Erythroblast (primary cell): ENCODE measurements at regions not wholly inside any gene's neighbourhood (a gene's known extent, or its start where the extent isn't known, plus 50 kb on each side); places are given as distances from the start of the nearest gene placed in this dataset.
A peak's percentile ranks its signal among the peaks of the same experiment; 100 is the strongest.

ENCODE experiments used
- DNase-seq, 2 experiments: peaks; one replicate each; lab custom pipeline; 2025; lab: John Stamatoyannopoulos, UW
- GATA1 ChIP-seq: IDR thresholded peaks from 2 replicates; pipeline ENCODE4 v1.6.1; 2011; ENCODE audit warnings: low read depth, mild to moderate bottlenecking, control low read depth, low read length, moderate library complexity
- POLR2A ChIP-seq: IDR thresholded peaks from 2 replicates; pipeline ENCODE4 v1.6.1; 2011; ENCODE audit warnings: mild to moderate bottlenecking, low read length

GRCh38 chr4:171035909-171036308, 777.3 kb upstream of the GALNTL6 start:
- DNase-seq = no peak
- TF ChIP-seq POLR2A = no peak
- no peak for TF ChIP-seq GATA1

- no peak for DNase-seq
- no peak for TF ChIP-seq POLR2A
- no peak for TF ChIP-seq GATA1
Observed at GRCh38 chr4:171031338-171031737, 781.9 kb upstream of the GALNTL6 start.

- DNase-seq = no peak
- TF ChIP-seq POLR2A (no peak), GATA1 (no peak)
Observed at GRCh38 chr4:171025776-171026175, 787.4 kb upstream of the GALNTL6 start.

- no peak for DNase-seq
- no peak for TF ChIP-seq GATA1
- no peak for TF ChIP-seq POLR2A
Observed at GRCh38 chr4:171025343-171025742, 787.9 kb upstream of the GALNTL6 start.

GRCh38 chr4:171024720-171025303, 788.4 kb upstream of the GALNTL6 start:
- TF ChIP-seq GATA1 = no peak
- no peak for TF ChIP-seq POLR2A
- no peak for DNase-seq

- no peak for DNase-seq
- TF ChIP-seq GATA1 (no peak), POLR2A (no peak)
Observed at GRCh38 chr4:171022824-171023230, 790.4 kb upstream of the GALNTL6 start.

GRCh38 chr4:171017593-171017992, 795.6 kb upstream of the GALNTL6 start:
- TF ChIP-seq POLR2A (no peak), GATA1 (no peak)
- DNase-seq = no peak

- DNase-seq = no peak
- TF ChIP-seq POLR2A (no peak), GATA1 (no peak)
Observed at GRCh38 chr4:171016145-171016544, 797.1 kb upstream of the GALNTL6 start.

GRCh38 chr4:171015441-171015840, 797.8 kb upstream of the GALNTL6 start:
- TF ChIP-seq POLR2A (no peak), GATA1 (no peak)
- no peak for DNase-seq

GRCh38 chr4:171007618-171008390, 805.4 kb upstream of the GALNTL6 start:
- DNase-seq = no peak
- TF ChIP-seq GATA1 = no peak

- DNase-seq = no peak
Observed at GRCh38 chr4:171002246-171002645, 811.0 kb upstream of the GALNTL6 start.

GRCh38 chr4:170990989-170991589, 822.1 kb upstream of the GALNTL6 start:
- DNase-seq = peak; percentile 24 to 32

More at GRCh38 chr4:171002246-171002645, 811.0 kb upstream of the GALNTL6 start:
- TF ChIP-seq POLR2A (no peak), GATA1 (no peak)

GRCh38 chr4:170988446-170988845, 824.8 kb upstream of the GALNTL6 start:
- no peak for TF ChIP-seq GATA1

More at GRCh38 chr4:170990989-170991589, 822.1 kb upstream of the GALNTL6 start:
- TF ChIP-seq GATA1 (no peak), POLR2A (no peak)

GRCh38 chr4:170979736-170980135, 833.5 kb upstream of the GALNTL6 start:
- DNase-seq = no peak
- no peak for TF ChIP-seq POLR2A
- TF ChIP-seq GATA1 = no peak

More at GRCh38 chr4:170988446-170988845, 824.8 kb upstream of the GALNTL6 start:
- no peak for DNase-seq
